ENCODE measurements at regions not wholly inside any gene's neighbourhood (a gene's known extent, or its start where the extent isn't known, plus 50 kb on each side); places are given as distances from the start of the nearest gene placed in this dataset.

DNA sequence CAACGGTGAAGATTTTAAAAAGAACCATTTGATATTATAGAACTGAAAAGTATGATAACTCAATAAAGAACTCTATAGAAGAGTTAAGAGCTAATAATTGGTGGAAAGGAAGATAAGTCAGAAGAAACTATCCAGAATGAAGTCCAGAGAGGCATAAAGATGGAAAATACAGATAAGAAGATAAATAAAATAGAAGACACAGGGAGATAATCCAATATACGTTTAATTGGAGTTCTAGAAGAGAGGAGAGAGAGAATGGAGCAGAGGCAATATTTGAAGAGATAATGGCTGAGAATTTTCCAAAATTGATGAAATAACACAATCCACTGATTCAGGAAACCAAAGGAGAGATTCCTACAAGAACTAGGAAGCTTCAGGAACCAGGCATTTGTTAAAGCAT, 49.8 kb upstream of the EPHB3 start:
- no CpG with 5 or more reads among the region's 2 CpGs for WGBS (ENCODE audit: insufficient coverage)
- ChIA-PET POLR2A (interaction anchor here in 1 of 2 donors (1.0 kb wide), 1 partner anchor 16 kb away, joined by 5 read pairs; no protein-coding TSS in a partner anchor), CTCF (interaction anchor here (0.7 to 3.7 kb wide), 7 partner anchors 10 to 151 kb away, joined by 3 to 27 read pairs (median 3); no protein-coding TSS in a partner anchor)
- no peak overlapping the region for H3K27ac Mint-ChIP-seq
- no peaks in the 10 kb centered on the region for H3K36me3 Mint-ChIP-seq
- H3K4me1 Mint-ChIP-seq = peaks cover 5 to 13% (median 9%) of the 10 kb centered on the region in 3 donors
- H3K9me3 ChIP-seq = no peaks in the 10 kb centered on the region
- no peak for DNase-seq
- H3K36me3 ChIP-seq (ENCODE audit: control insufficient read depth in 2 of 2, extremely low read depth in 1 of 2, insufficient read depth in 1 of 2, low read length in 1 of 2) = no peaks in the 10 kb centered on the region
- no peak overlapping the region for H3K4me3 Mint-ChIP-seq
- no peak overlapping the region for H3K4me3 ChIP-seq (ENCODE audit: control insufficient read depth in 1 of 2, extremely low read depth in 1 of 2, low read length in 1 of 2)
- no peak overlapping the region for H3K27ac ChIP-seq (ENCODE audit: low read length)
- peaks cover 2 to 12% of the 10 kb centered on the region in 2 experiments for H3K4me1 ChIP-seq (ENCODE audit: control insufficient read depth in 1 of 2, extremely low read depth in 1 of 2, insufficient read depth in 2 of 2, low read length in 2 of 2)
- no peak for ATAC-seq (replicated peaks in 1 of 4)
- H3K27me3 Mint-ChIP-seq = peaks cover 27 to 68% of the 10 kb centered on the region in 2 donors
- peaks cover 3 to 50% of the 10 kb centered on the region in 2 experiments for H3K27me3 ChIP-seq (replicated peaks in 1 of 2; ENCODE audit: control insufficient read depth in 2 of 2, extremely low read depth in 1 of 2, insufficient read depth in 2 of 2, low read length in 1 of 2)
- no peaks in the 10 kb centered on the region for H3K9me3 Mint-ChIP-seq

All from T-cell (primary cell).